ENCODE measurements at regions not wholly inside any gene's neighbourhood (a gene's known extent, or its start where the extent isn't known, plus 50 kb on each side); places are given as distances from the start of the nearest gene placed in this dataset.

GRCh38 chr12:130044991-130045621 is 117.2 kb upstream of the FZD10 start:
- Histone ChIP-seq H3K36me3 (no peaks in the 10 kb centered on the region), H3K4me1 (no peaks in the 10 kb centered on the region), H3K9me3 (no peaks in the 10 kb centered on the region), H3K4me3 (replicated peaks in 1 of 3) (no peak overlapping the region), H3K27me3 (no peaks in the 10 kb centered on the region), H3K27ac (no peak overlapping the region)
- intact Hi-C loops (cut with DNase I) = loop anchor here (5.0 kb wide), 1 partner anchor 292 kb away; the partner anchor contains the start of gene PIWIL1
- DNase-seq = no peak
- WGBS, 2 donors = 32 to 33% methylated on average over 19 to 22 of the region's 22 CpGs
- no peak for TF ChIP-seq POLR2A (IDR thresholded peaks at IDR 0.05)
- TF ChIP-seq CTCF (IDR thresholded peaks at IDR 0.05) = no peak

DNA sequence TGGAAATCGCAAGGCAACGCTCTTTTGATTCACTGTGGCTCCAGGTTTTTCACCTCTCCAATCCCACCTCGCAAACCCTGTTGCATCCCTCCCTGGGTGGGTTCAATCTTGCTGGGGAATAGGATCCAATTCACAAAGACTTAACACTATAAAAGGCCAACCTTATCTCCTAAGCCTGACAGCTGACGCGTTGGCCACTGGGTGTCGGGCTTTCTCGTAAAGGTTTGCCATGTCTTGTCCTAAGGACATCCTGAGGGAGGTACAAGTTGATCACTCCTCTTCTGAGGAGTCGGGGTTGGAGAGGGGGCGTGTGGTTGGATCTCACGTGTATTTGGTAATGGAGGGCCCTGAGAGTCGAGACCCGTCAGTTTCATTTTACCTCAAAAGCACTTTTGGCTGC is 112.6 kb upstream of the FZD10 start:
- Histone ChIP-seq H3K9me3 (no peaks in the 10 kb centered on the region), H3K4me1 (no peaks in the 10 kb centered on the region), H3K36me3 (no peaks in the 10 kb centered on the region), H3K4me3 (replicated peaks in 1 of 3) (no peak overlapping the region), H3K27ac (no peak overlapping the region), H3K27me3 (no peaks in the 10 kb centered on the region)
- WGBS, 2 donors = 74 to 82% methylated on average over 12 of the region's 12 CpGs
- TF ChIP-seq POLR2A (IDR thresholded peaks at IDR 0.05) = no peak
- TF ChIP-seq CTCF (IDR thresholded peaks at IDR 0.05) = no peak
- no peak for DNase-seq
- intact Hi-C loops (cut with DNase I) = loop anchor here (5.0 kb wide), 1 partner anchor 288 kb away; the partner anchor contains the start of gene PIWIL1

GRCh38 chr12:130051900-130052299 is 110.4 kb upstream of the FZD10 start:
- no peak for DNase-seq
- intact Hi-C loops (cut with DNase I) = no loop called here
- WGBS, 2 donors = 69 to 77% methylated on average over 10 of the region's 10 CpGs
- Histone ChIP-seq H3K36me3 (no peaks in the 10 kb centered on the region), H3K27ac (no peak overlapping the region), H3K9me3 (no peaks in the 10 kb centered on the region), H3K4me1 (no peaks in the 10 kb centered on the region), H3K27me3 (no peaks in the 10 kb centered on the region), H3K4me3 (replicated peaks in 1 of 3) (no peak overlapping the region)
- TF ChIP-seq POLR2A (IDR thresholded peaks at IDR 0.05) (no peak), CTCF (IDR thresholded peaks at IDR 0.05) (no peak)

- H3K9me3 ChIP-seq = no peaks in the 10 kb centered on the region
- no peaks in the 10 kb centered on the region for H3K27me3 ChIP-seq
- H3K36me3 ChIP-seq = no peaks in the 10 kb centered on the region
- intact Hi-C loops (cut with DNase I) = no loop called here
- H3K27ac ChIP-seq = no peak overlapping the region
- no peak for TF ChIP-seq POLR2A (IDR thresholded peaks at IDR 0.05)
- no peak for TF ChIP-seq CTCF (IDR thresholded peaks at IDR 0.05)
- H3K4me1 ChIP-seq = no peaks in the 10 kb centered on the region
- no peak for DNase-seq
- WGBS, 2 donors = 40 to 55% methylated on average over 3 to 8 of the region's 10 CpGs
- no peak overlapping the region for H3K4me3 ChIP-seq (replicated peaks in 1 of 3)
These were observed 108.6 kb upstream of the FZD10 start for GRCh38 chr12:130053651-130054069.

DNA sequence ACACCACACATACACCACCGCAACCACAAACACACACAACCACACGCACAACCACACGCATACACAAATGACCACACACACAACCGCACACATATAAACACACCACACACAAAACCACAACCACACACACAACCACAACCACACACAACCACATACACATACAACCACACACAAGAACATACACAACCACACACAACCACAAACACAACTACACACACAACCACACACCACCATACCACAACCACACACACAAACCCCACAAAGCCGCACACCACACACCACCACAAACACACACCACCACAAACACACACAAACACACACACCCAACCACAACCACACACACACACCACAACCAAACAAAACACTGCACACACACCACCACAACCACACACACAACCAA is 107.5 kb upstream of the FZD10 start:
- TF ChIP-seq CTCF (IDR thresholded peaks at IDR 0.05) = no peak
- no peak for TF ChIP-seq POLR2A (IDR thresholded peaks at IDR 0.05)
- H3K9me3 ChIP-seq = no peaks in the 10 kb centered on the region
- H3K36me3 ChIP-seq = no peaks in the 10 kb centered on the region
- H3K27ac ChIP-seq = no peak overlapping the region
- no peak for DNase-seq
- WGBS, 2 donors = 87 to 88% methylated on average over 5 of the region's 5 CpGs
- no peaks in the 10 kb centered on the region for H3K27me3 ChIP-seq
- intact Hi-C loops (cut with DNase I) = no loop called here
- no peak overlapping the region for H3K4me3 ChIP-seq (replicated peaks in 1 of 3)
- H3K4me1 ChIP-seq = no peaks in the 10 kb centered on the region

Measured in thyroid gland (tissue), 4 donors.